HG02610 (cell line): ENCODE measurements at regions not wholly inside any gene's neighbourhood (a gene's known extent, or its start where the extent isn't known, plus 50 kb on each side); places are given as distances from the start of the nearest gene placed in this dataset.

Experiments
- ATAC-seq: cut with Tn5 transposase; IDR thresholded peaks from one replicate; pipeline ENCODE4 v1.9.1; 2021; ENCODE audit warnings: mild to moderate bottlenecking, moderate library complexity; ENCODE audit not compliant: unreplicated experiment

- no peak for ATAC-seq
Measured at GRCh38 chr9:86460216-86461002, 106.2 kb upstream of the TUT7 start.

GRCh38 chr9:86459599-86460155 is 105.5 kb upstream of the TUT7 start:
- ATAC-seq, result no peak

GRCh38 chr9:86459191-86459590 is 105.0 kb upstream of the TUT7 start:
- ATAC-seq, result no peak

GRCh38 chr9:86458191-86458855 is 104.1 kb upstream of the TUT7 start:
- no peak for ATAC-seq

- no peak for ATAC-seq
Measured at GRCh38 chr9:86456416-86456815, 102.2 kb upstream of the TUT7 start.

- no peak for ATAC-seq
Measured at GRCh38 chr9:86454701-86455615, 100.7 kb upstream of the TUT7 start.

GRCh38 chr9:86452201-86452828 is 98.1 kb upstream of the TUT7 start:
- ATAC-seq, result no peak

- no peak for ATAC-seq
Measured at GRCh38 chr9:86449246-86449645, 95.0 kb upstream of the TUT7 start.

GRCh38 chr9:86445671-86446070 is 91.5 kb upstream of the TUT7 start:
- ATAC-seq, result no peak

- no peak for ATAC-seq
Measured at GRCh38 chr9:86443992-86444391, 89.8 kb upstream of the TUT7 start.

- ATAC-seq, result no peak
Measured at GRCh38 chr9:86434039-86434726, 80.0 kb upstream of the TUT7 start.

GRCh38 chr9:86424251-86424891 is 70.2 kb upstream of the TUT7 start:
- no peak for ATAC-seq

GRCh38 chr9:86413971-86414880 is 60.0 kb upstream of the TUT7 start:
- no peak for ATAC-seq

- no peak for ATAC-seq
Measured at GRCh38 chr9:86410281-86410680, 56.1 kb upstream of the TUT7 start.

GRCh38 chr9:86408121-86408520 is 53.9 kb upstream of the TUT7 start:
- no peak for ATAC-seq

- ATAC-seq, result no peak
Measured at GRCh38 chr9:86407022-86407421, 52.8 kb upstream of the TUT7 start.

GRCh38 chr9:86406366-86406765 is 52.2 kb upstream of the TUT7 start:
- no peak for ATAC-seq

- ATAC-seq, result no peak
Measured at GRCh38 chr9:86405926-86406325, 51.7 kb upstream of the TUT7 start.

- ATAC-seq, result no peak
Measured at GRCh38 chr9:86405086-86405491, 50.9 kb upstream of the TUT7 start.
